ENCODE measurements at regions not wholly inside any gene's neighbourhood (a gene's known extent, or its start where the extent isn't known, plus 50 kb on each side); places are given as distances from the start of the nearest gene placed in this dataset.

GRCh38 chr1:222256058-222256457 is 291.8 kb downstream of the HHIPL2 start:
- Histone ChIP-seq H3K36me3 (replicated peaks in 1 of 2; ENCODE audit: control insufficient read depth in 1 of 2, insufficient read depth in 2 of 2, low read length in 1 of 2) (no peaks in the 10 kb centered on the region), H3K4me3 (ENCODE audit: low read depth in 2 of 2, low read length in 1 of 2) (no peak overlapping the region), H2AFZ (ENCODE audit: low read depth) (no peak overlapping the region), H3K4me2 (no peak overlapping the region), H3K9me2 (no peaks in the 10 kb centered on the region), H3K9me3 (no peaks in the 10 kb centered on the region), H3K27ac (ENCODE audit: low read depth in 2 of 2, low read length in 1 of 2) (no peak overlapping the region), H3K9ac (no peak overlapping the region), H3F3A (replicated peaks; ENCODE audit: insufficient read depth) (no peaks in the 10 kb centered on the region), H3K27me3 (ENCODE audit: insufficient read depth) (no peaks in the 10 kb centered on the region), H4K20me1 (ENCODE audit: insufficient read depth) (no peaks in the 10 kb centered on the region), H3K79me2 (ENCODE audit: insufficient read depth) (no peaks in the 10 kb centered on the region), H3K4me1 (ENCODE audit: control insufficient read depth in 1 of 2, insufficient read depth in 2 of 2, low read depth in 1 of 2, low read length in 1 of 2) (no peaks in the 10 kb centered on the region)
- POLR2A ChIA-PET = no interaction called here
- WGBS (ENCODE audit: low lambda C conversion rate) = 4% methylated on average over 1 of the region's 1 CpG
- no peak for DNase-seq
- no peak for TF ChIP-seq EP300 (IDR thresholded peaks at IDR 0.05; ENCODE audit: borderline replicate concordance in 1 of 2, low read depth in 1 of 2, low read length in 1 of 2)
- no peak for TF ChIP-seq TCF12 (IDR thresholded peaks at IDR 0.05)
- no peak for TF ChIP-seq RFX5 (IDR thresholded peaks at IDR 0.05; ENCODE audit: low read length)
- no peak for TF ChIP-seq FOXJ3 (CRISPR knock-in tag; IDR thresholded peaks at IDR 0.05)
- no peak for TF ChIP-seq MEF2A (IDR thresholded peaks at IDR 0.05; ENCODE audit: borderline replicate concordance, low read depth)
- TF ChIP-seq RCOR1 (IDR thresholded peaks at IDR 0.05; ENCODE audit: low read length) = no peak
- TF ChIP-seq RAD21 (IDR thresholded peaks at IDR 0.05; ENCODE audit: low read length) = no peak
- TF ChIP-seq MXI1 (IDR thresholded peaks at IDR 0.05; ENCODE audit: low read depth, low read length) = no peak
- no peak for TF ChIP-seq NFIC (IDR thresholded peaks at IDR 0.05; ENCODE audit: borderline replicate concordance)
- TF ChIP-seq, protein P1, sequence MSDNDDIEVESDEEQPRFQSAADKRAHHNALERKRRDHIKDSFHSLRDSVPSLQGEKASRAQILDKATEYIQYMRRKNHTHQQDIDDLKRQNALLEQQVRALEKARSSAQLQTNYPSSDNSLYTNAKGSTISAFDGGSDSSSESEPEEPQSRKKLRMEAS (IDR thresholded peaks at IDR 0.05; ENCODE audit: low read depth) = no peak
- TF ChIP-seq GABPA (IDR thresholded peaks at IDR 0.05; ENCODE audit: low read depth) = no peak
- TF ChIP-seq GATA2 (CRISPR knock-in tag; IDR thresholded peaks at IDR 0.05) = no peak
- TF ChIP-seq, protein P2, sequence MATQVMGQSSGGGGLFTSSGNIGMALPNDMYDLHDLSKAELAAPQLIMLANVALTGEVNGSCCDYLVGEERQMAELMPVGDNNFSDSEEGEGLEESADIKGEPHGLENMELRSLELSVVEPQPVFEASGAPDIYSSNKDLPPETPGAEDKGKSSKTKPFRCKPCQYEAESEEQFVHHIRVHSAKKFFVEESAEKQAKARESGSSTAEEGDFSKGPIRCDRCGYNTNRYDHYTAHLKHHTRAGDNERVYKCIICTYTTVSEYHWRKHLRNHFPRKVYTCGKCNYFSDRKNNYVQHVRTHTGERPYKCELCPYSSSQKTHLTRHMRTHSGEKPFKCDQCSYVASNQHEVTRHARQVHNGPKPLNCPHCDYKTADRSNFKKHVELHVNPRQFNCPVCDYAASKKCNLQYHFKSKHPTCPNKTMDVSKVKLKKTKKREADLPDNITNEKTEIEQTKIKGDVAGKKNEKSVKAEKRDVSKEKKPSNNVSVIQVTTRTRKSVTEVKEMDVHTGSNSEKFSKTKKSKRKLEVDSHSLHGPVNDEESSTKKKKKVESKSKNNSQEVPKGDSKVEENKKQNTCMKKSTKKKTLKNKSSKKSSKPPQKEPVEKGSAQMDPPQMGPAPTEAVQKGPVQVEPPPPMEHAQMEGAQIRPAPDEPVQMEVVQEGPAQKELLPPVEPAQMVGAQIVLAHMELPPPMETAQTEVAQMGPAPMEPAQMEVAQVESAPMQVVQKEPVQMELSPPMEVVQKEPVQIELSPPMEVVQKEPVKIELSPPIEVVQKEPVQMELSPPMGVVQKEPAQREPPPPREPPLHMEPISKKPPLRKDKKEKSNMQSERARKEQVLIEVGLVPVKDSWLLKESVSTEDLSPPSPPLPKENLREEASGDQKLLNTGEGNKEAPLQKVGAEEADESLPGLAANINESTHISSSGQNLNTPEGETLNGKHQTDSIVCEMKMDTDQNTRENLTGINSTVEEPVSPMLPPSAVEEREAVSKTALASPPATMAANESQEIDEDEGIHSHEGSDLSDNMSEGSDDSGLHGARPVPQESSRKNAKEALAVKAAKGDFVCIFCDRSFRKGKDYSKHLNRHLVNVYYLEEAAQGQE (IDR thresholded peaks at IDR 0.05; ENCODE audit: low read depth, low read length) = no peak
- TF ChIP-seq RXRA (IDR thresholded peaks at IDR 0.05; ENCODE audit: borderline replicate concordance, low read depth) = no peak
- TF ChIP-seq FOXM1 (IDR thresholded peaks at IDR 0.05; ENCODE audit: low read depth) = no peak
- TF ChIP-seq, protein P3, sequence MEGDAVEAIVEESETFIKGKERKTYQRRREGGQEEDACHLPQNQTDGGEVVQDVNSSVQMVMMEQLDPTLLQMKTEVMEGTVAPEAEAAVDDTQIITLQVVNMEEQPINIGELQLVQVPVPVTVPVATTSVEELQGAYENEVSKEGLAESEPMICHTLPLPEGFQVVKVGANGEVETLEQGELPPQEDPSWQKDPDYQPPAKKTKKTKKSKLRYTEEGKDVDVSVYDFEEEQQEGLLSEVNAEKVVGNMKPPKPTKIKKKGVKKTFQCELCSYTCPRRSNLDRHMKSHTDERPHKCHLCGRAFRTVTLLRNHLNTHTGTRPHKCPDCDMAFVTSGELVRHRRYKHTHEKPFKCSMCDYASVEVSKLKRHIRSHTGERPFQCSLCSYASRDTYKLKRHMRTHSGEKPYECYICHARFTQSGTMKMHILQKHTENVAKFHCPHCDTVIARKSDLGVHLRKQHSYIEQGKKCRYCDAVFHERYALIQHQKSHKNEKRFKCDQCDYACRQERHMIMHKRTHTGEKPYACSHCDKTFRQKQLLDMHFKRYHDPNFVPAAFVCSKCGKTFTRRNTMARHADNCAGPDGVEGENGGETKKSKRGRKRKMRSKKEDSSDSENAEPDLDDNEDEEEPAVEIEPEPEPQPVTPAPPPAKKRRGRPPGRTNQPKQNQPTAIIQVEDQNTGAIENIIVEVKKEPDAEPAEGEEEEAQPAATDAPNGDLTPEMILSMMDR (IDR thresholded peaks at IDR 0.05) = no peak
- TF ChIP-seq SIN3A (IDR thresholded peaks at IDR 0.05; ENCODE audit: borderline replicate concordance, low read depth, low read length) = no peak
- no peak for TF ChIP-seq TAF1 (IDR thresholded peaks at IDR 0.05; ENCODE audit: borderline replicate concordance, low read depth, low read length)
- CTCF ChIA-PET = no interaction called here
